Left cardiac atrium (tissue), 4 donors: ENCODE measurements at regions not wholly inside any gene's neighbourhood (a gene's known extent, or its start where the extent isn't known, plus 50 kb on each side); places are given as distances from the start of the nearest gene placed in this dataset.
A peak's percentile ranks its signal among the peaks of the same experiment; 100 is the strongest.

ENCODE experiments used
- ATAC-seq, 2 donors: fragments of 200-7000 bp; cut with Tn5 transposase; one replicate each; pipeline ENCODE4 v1.9.1; 2020; ENCODE audit warnings: mild to moderate bottlenecking in 2 of 2, moderate library complexity in 2 of 2
- DNase-seq: peaks from one replicate; pipeline ENCODE4 v3.0.0-alpha.2; 2020
- intact Hi-C, 2 donors: fragments of 100-400 bp; cut with DNase I; formaldehyde crosslinking; loops; one replicate each; pipeline versions ENCODE4 v1.14.1 to v1.15.1; 2022 to 2023
- donor health status: DM: no; HTN: yes; CAD: no.
- donor health status: DM: no; HTN: yes; CAD: no; lungs with severe emphysema.
- donor health status: DM: yes; HTN: yes; CAD: no.
- donor health status: Dilated cardiomyopathy.

DNA sequence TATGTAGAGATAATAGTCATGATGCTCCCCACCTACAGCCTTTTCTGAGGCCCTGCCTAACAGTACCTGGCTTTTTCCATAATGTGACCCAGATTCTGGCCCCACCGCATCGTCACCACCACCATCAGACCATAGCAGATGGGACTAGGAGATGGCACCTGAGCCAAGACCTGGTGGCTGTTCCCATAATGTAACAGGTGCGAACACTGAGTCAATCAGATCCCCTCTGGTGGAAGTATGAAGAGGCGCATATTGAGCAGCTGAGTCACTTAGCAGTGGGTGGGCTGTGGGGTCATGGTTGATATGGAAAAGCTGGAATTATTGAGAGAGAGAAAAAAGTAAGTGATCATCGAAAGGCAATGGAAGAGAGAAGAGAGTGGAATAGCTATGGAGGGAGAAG is 578.0 kb upstream of the CADM1 start:
- intact Hi-C loops, result no loop called here
- ATAC-seq, result no peak
- DNase-seq, result no peak

DNA sequence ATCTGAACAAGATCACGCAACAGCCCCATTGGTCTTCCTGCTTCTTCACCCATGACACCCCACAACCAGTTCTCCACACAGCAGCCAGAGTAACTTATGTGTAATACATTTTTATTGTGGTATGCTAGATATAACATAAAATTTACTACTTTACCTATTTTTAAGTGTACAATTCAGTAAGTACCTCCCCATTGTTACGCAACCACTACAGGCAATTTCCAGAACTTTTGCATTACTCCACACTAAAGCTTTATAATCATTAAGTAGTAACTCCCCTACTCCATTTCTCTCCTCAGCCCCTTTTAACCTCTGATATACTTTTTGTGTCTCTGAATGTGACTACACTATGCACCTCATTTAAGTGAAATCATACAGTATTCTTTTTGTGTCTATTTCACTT is 575.4 kb upstream of the CADM1 start:
- intact Hi-C loops, result no loop called here
- DNase-seq (no peak), ATAC-seq (no peak)

DNA sequence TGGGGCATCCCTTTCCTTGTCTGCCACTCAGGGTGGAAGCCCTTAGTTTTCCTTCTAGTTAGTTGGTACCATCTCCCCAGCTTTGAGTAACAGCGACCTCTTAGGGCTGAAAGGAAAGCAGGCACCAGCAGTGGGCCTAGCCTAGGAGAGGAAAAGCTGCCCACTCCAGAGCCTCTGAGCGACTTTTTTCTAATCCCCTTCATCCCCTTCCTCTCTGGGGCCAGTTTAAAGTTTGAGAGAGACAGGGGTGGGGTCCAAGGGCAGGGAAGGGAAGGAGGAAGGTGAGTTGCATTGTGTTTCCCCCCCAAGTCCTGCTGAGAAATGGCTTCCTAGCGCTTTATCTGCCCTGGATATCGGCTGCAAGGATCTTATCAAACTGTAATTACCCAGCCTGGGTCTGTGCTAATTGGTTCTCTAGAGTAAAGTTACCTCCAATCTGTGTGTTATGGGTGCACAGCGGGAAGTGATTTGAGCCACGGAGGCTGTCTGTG is 573.9 kb upstream of the CADM1 start:
- ATAC-seq (no peak), DNase-seq (no peak)
- intact Hi-C loops, result no loop called here

DNA sequence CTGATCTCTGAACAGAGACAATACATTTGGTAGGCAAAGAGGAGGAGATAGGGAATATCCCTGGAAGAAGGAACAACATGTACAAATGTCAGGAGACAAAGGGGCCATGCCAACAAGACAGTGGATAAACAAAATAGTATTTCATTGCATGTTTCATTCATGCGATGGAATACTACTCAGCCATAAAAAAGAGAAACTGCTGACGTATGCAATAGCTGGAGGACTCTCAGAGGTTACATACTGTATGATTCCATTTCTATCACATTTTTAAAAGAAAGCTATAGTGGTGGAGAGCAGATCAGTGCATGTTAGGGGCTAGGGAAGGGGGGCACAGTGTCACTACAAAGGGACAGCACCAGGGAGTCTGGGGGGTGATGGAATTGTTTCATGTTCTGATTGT is 572.9 kb upstream of the CADM1 start:
- DNase-seq (no peak), ATAC-seq (no peak)
- intact Hi-C loops, result no loop called here

DNA sequence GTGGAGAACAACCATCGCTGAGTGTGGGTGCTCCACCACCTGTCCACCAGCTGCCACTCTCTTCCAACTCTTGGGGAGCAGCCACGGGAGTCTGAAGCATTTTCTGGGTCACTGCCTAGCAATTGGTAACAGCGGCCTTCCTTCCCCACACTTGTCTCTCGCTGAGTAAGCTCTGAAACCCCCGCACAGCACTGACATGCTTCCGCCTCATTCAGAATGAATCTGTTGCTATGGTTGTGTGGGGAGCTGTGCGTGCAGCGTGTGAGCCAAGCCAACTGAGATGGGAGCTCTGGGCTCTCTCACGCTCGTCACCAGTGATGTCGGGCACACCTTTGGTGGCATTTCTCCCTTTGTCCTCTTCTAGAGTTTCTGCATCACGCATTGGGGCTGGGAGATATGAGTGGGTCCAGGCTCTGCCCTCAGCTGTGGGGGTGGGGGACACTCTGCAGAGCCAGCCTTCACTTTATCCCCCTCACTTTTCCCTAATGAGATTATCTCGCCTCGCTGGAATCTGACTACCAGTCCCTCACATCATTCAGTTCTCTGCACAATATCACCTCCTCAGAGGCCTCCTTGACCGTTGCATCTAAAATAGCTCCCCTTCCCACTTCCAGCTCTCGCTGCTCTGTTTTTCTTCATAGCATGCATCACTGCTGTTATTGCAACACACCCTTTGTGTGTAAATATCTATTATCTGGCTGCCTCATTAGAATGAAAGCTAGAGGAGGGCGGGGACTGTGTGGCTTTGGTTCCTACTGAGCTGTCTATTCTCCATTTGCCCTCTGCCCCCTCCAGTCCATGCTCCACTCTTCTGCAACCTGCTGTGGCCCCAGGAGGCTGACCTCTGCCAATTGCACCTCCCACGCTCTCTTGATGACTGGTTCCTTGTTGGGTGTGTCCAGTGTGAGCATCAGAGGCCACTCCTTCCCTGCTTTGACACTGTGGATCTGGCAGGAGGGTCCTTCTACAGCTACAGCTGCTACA is 569.9 kb upstream of the CADM1 start:
- intact Hi-C loops, result no loop called here
- ATAC-seq (peak; percentile 38 to 89), DNase-seq (peak; percentile 29)

DNA sequence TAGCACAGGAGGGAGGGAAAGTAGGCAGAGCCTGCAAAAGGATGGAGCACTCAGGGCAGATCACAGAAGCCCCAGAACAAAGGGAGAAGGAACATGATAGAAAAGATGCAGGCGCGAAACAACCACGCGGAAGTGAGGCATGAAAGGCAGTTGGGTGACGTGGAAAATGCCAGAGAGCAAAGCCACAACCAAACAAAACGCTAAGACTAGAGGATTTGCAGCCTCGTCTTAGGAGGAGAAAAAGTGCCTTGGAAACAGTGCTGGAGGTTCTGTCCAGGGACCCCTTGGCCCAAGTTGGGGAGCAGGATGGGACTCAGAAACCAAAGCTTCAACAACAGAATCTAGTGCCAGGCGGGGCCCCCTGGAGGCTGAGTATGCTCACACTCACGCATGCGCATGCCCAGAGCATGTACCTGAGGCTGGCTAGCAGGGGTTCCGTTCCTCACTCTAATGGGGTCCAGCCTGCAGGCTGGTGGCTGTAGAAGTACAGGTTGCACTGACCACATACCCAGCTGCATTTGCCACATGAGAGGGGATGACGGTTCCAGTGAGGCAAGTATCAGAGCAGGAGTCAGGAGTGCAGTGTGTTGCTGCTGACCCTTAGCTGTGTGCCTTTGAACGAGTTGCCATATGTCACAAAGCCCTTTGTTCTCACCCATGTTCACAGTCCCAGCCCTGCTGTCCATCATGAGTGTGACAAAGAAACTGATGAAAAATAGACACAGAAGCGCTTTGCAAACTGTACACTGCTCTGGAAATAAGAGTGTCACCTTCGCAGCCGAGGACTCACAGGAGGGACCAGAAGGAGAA is 568.6 kb upstream of the CADM1 start:
- no peak for ATAC-seq
- intact Hi-C loops, result no loop called here
- DNase-seq, result no peak

DNA sequence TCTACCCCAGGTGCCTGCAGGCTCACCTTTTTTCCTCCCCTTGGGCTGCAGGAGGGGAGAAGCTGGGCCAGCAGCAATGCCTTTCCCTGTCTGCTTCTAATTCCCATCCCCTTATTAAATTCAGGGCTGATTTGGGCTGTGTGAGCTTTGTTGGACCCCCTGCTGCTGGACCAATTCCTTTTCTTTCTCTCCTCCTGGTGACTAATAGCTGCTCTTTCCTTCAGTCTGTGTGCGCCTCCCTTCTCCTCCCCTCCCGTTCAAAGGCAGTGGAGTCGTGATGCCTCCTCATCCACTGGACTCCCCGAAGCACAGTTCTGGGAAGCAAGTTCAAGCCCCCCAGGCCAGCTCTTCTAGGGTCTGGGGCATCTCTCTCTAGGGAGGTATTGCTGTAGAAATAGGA is 567.9 kb upstream of the CADM1 start:
- intact Hi-C loops, result no loop called here
- ATAC-seq (no peak), DNase-seq (no peak)

DNA sequence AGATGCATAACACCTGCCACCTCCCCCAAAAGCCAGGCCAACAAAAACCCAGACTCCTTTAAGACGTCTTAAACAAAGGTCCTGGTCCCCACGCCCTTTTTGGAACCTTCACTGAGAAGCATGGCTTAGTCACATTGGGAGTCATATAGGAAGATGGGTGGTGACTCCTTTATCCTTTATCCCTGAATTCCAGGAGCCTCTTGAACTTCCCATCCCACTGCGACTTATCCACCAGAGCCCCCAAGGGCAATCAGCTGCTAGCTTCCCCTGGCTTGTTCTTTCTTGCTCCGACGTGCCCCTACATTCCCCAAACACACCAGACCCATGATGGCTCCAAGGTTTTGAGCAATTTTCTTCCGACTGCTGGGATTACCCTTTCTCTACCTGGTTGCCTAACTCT is 567.0 kb upstream of the CADM1 start:
- no peak for ATAC-seq
- DNase-seq, result no peak
- intact Hi-C loops, result no loop called here

DNA sequence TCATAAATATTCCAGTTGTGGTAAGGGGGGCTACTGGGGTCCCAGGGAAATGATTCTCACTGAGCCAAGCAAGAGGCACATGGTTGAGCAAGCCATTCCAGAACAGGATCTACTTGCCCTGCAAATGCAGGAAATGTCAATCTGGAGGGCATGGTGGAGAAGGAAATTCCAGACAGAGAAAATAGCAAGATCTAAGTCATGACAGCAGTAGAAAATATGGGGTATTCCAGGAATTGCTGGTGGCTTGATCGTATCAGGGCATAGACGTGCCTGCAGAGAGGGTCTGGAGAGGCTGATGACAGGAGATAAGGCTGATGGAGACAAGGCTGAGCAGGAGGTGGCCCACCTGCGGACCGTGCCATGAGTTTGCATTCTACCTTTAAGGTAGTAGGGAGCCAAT is 566.3 kb upstream of the CADM1 start:
- intact Hi-C loops, result no loop called here
- DNase-seq, result no peak
- no peak for ATAC-seq

DNA sequence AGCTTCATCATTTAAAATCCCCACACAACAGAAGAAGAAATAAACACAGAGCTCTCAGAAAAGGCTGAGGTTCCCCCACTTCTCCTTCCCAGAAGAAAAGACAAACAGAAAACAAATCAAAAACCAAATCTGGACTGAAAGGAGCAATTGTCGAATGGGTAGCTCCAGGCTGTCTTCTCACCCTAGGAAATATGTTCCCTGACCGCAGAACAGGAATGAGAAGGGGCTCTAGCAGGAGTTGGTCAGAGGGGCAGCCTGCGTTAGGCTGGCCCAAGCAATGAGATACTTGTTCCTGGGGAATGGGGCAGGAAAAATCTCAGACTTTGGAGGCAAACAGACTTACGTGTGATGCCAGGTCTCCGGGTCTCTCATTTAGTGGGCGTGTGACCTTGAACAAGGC is 562.6 kb upstream of the CADM1 start:
- ATAC-seq (no peak), DNase-seq (no peak)
- intact Hi-C loops, result no loop called here

DNA sequence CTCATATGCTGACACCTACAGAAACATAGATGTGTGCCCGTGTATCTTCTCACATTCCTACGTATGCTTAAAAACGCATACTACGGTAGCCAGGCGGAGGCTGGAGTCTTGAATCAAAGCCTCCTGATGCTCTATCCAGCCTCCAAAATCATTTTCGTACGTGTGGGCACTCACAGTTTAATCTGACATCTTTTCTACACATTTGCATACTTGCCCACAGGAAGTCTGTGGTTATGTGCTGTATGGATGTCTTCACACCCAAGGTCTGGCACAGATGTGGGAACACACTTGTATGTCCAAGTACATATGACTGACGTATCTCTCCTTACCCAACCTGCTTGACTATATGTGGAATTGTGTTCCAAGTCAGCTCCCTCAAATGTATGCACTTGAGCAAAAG is 561.8 kb upstream of the CADM1 start:
- no peak for ATAC-seq
- intact Hi-C loops, result no loop called here

DNA sequence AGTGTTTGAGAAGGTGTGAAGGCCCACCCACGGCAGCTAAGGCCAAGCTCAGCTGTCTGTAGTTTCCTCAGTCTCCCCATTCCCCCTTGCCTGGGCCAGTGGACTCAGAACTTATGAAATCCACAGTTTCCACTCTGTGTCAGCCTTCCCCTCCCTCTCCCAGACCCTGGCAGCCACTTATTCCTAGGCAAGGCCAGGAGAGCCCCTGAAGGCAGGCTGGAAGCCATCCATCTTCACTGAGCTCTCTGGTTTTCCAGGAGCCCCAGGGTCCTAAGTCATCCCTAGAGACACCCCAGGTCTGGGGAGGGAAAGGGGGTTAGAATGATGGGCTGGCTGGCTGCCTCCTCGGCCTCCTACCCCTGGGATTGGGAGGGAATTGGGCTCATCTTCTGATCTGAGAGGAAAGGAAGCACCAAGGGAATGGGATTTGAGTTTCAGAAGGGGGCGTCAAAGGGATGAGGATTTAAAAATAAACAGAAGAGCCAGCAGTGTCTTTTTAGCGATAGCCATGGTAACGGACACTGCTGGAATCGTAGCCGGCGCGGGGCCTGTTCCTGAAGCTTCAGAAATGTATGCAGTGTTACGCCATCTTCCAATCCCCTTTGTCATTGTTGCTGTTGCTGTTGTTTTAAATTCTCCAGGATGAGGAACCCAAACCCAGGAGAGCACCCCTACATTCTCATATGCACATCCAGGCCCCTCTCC is 561.1 kb upstream of the CADM1 start:
- intact Hi-C loops, result no loop called here
- ATAC-seq (no peak), DNase-seq (no peak)

More for the DNA sequence above, 561.8 kb upstream of the CADM1 start:
- DNase-seq, result no peak

DNA sequence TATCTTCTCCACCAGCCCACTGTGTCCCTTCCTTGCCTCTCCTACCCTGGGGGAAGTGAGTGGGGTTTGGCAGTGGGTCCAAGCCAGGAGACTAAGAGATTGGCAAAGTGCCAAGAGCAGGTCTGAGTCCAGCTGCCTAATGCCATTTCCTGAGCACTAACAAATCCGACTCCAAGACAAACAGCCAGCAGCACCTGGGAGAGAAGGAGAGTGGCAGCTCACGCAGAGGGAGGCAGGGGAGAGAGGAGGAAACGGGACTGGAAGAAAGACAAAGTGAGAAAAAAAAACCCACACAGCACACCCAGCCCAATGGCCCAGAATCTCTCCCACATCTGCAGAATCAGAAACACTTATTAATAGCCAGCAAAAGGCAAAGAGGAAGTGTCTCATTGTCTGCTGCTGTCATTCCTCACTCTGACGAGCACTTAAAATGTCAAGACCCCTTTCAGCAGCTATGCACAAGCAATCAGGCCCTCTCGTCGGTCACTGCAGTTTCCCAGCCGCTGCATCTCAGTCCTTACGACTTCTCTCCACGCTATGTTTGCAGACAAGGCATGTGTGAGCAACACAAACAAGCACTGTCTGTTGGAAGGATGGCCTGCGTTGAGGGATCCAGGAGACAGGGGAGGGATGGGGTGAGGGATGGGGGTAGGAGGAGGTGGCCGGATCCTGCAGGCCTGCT is 558.4 kb upstream of the CADM1 start:
- intact Hi-C loops, result no loop called here
- DNase-seq, result no peak
- ATAC-seq, result peak in 1 of 2 donors; percentile 19

DNA sequence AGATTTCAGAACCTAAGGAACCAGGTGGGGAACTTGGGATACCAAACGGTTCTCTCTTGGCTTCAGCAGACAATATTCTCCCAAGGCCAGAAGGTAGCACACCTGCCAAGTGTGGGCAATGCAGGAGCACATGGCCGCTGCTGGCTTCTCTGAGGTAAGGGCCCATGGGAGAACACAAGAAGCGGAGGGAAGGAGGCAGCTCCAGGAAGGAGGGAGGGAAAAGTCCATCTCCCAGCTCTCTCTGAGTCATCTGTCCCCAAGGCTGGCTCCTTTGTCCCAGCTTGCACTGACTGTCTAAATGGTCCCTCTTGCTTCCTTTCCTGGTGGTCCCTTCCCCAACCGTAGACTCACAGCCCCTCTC is 557.9 kb upstream of the CADM1 start:
- DNase-seq, result no peak
- intact Hi-C loops, result no loop called here
- peak in 1 of 2 donors; percentile 16 for ATAC-seq

DNA sequence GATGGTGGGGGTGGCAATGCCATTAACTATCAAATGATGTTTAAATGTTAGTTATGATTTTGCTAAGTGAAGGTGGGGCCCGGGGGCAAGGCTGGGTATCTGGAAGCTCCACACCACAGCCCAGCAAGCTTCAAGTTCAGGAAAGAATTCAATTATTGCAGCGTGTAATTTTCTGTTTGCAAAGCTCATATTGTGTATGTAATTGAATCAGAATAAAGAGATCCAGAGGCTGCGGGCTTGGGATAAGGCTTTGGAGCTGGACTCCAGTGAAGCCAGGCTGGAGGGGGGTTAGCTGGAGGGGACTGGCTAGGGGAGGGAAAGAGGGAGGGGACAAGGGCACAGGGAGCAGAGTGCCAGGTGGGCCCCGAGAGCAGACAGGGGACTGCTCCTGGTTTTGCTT is 557.1 kb upstream of the CADM1 start:
- intact Hi-C loops, result no loop called here
- no peak for ATAC-seq

DNA sequence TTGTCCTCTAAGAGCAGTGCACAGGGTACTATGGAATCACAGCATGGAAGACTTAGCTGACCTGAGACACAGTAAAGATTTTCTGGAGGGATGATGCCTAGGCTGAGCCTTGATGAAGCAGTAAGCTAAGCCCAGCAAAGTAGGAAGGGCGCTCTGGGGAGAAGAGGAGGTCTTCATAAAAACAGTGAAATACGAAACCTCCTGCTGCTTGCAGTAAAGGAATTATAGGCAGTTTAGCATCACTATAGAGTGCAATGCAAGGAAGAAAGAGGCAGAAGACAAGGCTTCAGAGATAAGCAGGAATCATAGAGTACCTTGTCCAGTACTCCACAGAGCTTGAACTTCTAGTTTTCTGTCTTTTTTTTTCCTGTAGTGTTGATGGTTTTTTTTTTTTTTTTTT is 555.7 kb upstream of the CADM1 start:
- DNase-seq (no peak), ATAC-seq (no peak)
- intact Hi-C loops, result no loop called here

More for the DNA sequence above, 557.1 kb upstream of the CADM1 start:
- no peak for DNase-seq

DNA sequence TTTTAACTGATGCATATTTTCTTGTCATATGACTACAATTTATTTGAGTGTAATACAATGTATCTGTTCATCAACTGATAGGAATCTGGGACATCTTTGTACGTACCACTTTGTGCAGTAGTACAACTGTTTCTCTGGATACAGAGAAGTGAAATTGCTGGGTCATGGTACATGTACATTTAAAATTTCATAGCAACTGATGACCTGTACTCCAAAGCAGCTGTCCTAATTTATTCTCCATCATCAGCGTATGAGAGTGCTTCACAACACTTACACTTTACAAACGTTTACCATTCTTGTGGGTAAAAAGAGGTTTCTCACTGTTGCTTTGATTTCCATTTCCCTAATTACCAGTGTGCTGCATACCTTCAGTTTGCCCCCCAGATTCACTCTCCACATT is 552.8 kb upstream of the CADM1 start:
- DNase-seq (no peak), ATAC-seq (no peak)
- intact Hi-C loops, result no loop called here

DNA sequence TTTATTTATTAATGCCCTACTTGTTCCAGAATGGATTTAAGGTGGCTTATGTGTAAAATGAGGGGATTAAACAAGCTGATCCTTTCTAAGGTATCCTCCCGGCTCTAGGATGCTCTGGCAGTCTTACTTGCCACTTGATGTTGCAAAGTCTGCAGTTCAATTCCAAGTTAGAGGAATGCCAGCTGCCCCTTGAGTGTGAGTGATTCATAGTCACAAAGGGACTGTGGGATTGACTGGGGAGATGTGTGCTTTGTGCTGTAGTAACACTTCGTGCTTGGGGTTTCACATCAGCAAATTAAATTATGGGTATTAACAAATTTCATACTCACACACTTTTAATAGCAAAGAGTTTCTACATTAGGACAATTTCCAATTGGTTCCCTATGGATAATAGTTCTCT is 550.8 kb upstream of the CADM1 start:
- intact Hi-C loops, result no loop called here
- no peak for ATAC-seq
- DNase-seq, result no peak

DNA sequence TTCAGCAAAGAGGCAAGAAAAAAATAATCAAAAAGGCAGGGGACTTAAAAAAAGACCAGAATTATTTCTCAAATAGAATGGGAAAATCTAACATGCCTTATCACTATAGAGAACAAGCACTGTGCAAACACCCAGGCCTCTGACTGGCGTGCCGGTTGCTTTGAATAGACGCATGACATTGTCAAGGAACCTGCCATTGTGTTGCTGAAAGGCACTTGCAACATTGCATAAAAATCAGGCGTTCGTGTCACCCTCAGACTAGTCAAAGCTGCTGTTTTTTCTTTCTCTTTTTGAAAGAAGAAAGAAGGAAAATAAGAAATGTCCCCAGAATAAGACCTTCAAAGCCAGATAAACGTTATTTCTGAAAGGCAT is 549.3 kb upstream of the CADM1 start:
- intact Hi-C loops, result no loop called here
- ATAC-seq, result no peak

More for the DNA sequence above, 549.3 kb upstream of the CADM1 start:
- no peak for DNase-seq
